SK-N-SH (cell line): ENCODE measurements at regions not wholly inside any gene's neighbourhood (a gene's known extent, or its start where the extent isn't known, plus 50 kb on each side); places are given as distances from the start of the nearest gene placed in this dataset.

Source experiments
- CTCF ChIA-PET: fragments of 300-600, 350-600 bp; formaldehyde crosslinking; extraction: SDS; loops from one replicate; lab custom pipeline; 2021; lab: Yijun Ruan, JAX
- POLR2A ChIA-PET: fragments of 350-600 bp; sonication (Branson Sonifier 250); formaldehyde crosslinking; extraction: SDS; loops from one replicate; lab custom pipeline; 2020; ENCODE audit warnings: antibody characterized with exemption, inconsistent platforms; lab: Yijun Ruan, JAX
- DNase-seq: peaks from one replicate; pipeline ENCODE4 v3.0.0; 2012
- H2AFZ ChIP-seq: fragments of 200-600 bp; sonication (generic); 2 replicates; pipeline ENCODE4 v1.8.1; 2016; ENCODE audit warnings: antibody characterized with exemption, mild to moderate bottlenecking, low read depth
- H3F3A ChIP-seq: fragments of 200-600 bp; sonication (generic); replicated peaks from 2 replicates; pipeline ENCODE3; 2016; ENCODE audit warnings: antibody characterized with exemption, mild to moderate bottlenecking; ENCODE audit not compliant: insufficient read depth
- H3K27ac ChIP-seq, 2 experiments: fragments of 200-500 bp in 1 of 2; fragments of 200-600 bp in 1 of 2; sonication (Bioruptor generic) in 1 of 2; sonication (generic), shearing (Covaris generic) in 1 of 2; 2 replicates each; pipeline versions ENCODE4 v1.5.1 to v1.6.1; 2014 to 2016; ENCODE audit warnings: low read depth in 2 of 2, inconsistent platforms in 1 of 2, low read length in 1 of 2, mild to moderate bottlenecking in 1 of 2, mixed read lengths in 1 of 2
- H3K27me3 ChIP-seq: fragments of 200-600 bp; sonication (generic), shearing (Covaris generic); 2 replicates; pipeline ENCODE4 v1.6.1; 2016; ENCODE audit warnings: mixed run types; ENCODE audit not compliant: insufficient read depth
- H3K36me3 ChIP-seq, 2 experiments: fragments of 200-500 bp in 1 of 2; fragments of 200-600 bp in 1 of 2; sonication (Bioruptor generic) in 1 of 2; sonication (generic) in 1 of 2; replicated peaks in 1 of 2; 2 replicates each; pipeline versions ENCODE3 to v1.5.1; 2014 to 2016; ENCODE audit warnings: low read length in 1 of 2, mild to moderate bottlenecking in 1 of 2; ENCODE audit not compliant: insufficient read depth in 2 of 2, control insufficient read depth in 1 of 2
- H3K4me1 ChIP-seq, 2 experiments: fragments of 200-500 bp in 1 of 2; fragments of 200-600 bp in 1 of 2; sonication (Bioruptor generic) in 1 of 2; sonication (generic), shearing (Covaris generic) in 1 of 2; 2 replicates each; pipeline versions ENCODE4 v1.5.1 to v1.6.1; 2014 to 2016; ENCODE audit warnings: low read depth in 1 of 2, low read length in 1 of 2, mixed run types in 1 of 2; ENCODE audit not compliant: insufficient read depth in 2 of 2, control insufficient read depth in 1 of 2
- H3K4me2 ChIP-seq: fragments of 200-600 bp; sonication (generic), shearing (Covaris generic); 2 replicates; pipeline ENCODE4 v1.6.1; 2017; ENCODE audit warnings: mixed run types
- H3K4me3 ChIP-seq, 2 experiments: fragments of 200-500 bp in 1 of 2; fragments of 200-600 bp in 1 of 2; sonication (Bioruptor generic) in 1 of 2; sonication (generic), shearing (Covaris generic) in 1 of 2; 2 replicates each; pipeline versions ENCODE4 v1.5.1 to v1.8.1; 2014 to 2016; ENCODE audit warnings: low read depth in 2 of 2, inconsistent platforms in 1 of 2, low read length in 1 of 2, mild to moderate bottlenecking in 1 of 2, mixed read lengths in 1 of 2, moderate library complexity in 1 of 2
- H3K79me2 ChIP-seq: fragments of 200-600 bp; sonication (generic); 2 replicates; pipeline ENCODE4 v1.8.1; 2017; ENCODE audit warnings: mild to moderate bottlenecking; ENCODE audit not compliant: insufficient read depth
- H3K9ac ChIP-seq: fragments of 200-600 bp; sonication (generic); 2 replicates; pipeline ENCODE4 v1.6.1; 2017; ENCODE audit warnings: mixed run types
- H3K9me2 ChIP-seq: fragments of 200-600 bp; sonication (generic); 2 replicates; pipeline ENCODE4 v1.6.1; 2017; ENCODE audit warnings: mixed run types
- H3K9me3 ChIP-seq: fragments of 200-600 bp; sonication (generic); 2 replicates; pipeline ENCODE4 v1.6.1; 2017; ENCODE audit warnings: mixed run types, mild to moderate bottlenecking, moderate library complexity
- H4K20me1 ChIP-seq: fragments of 200-600 bp; sonication (generic); 2 replicates; pipeline ENCODE4 v1.6.1; 2017; ENCODE audit warnings: mild to moderate bottlenecking, mixed run types; ENCODE audit not compliant: insufficient read depth
- CHD2 ChIP-seq: fragments of 150-350 bp; IDR thresholded peaks from 2 replicates; pipeline ENCODE4 v1.6.1; 2018; ENCODE audit warnings: low read length; ENCODE audit not compliant: partially characterized antibody
- EP300 ChIP-seq, 2 experiments: IDR thresholded peaks; 2 replicates each; pipeline versions ENCODE4 v1.4.0 to v1.6.1; 2012; ENCODE audit warnings: borderline replicate concordance in 1 of 2, low read depth in 1 of 2, low read length in 1 of 2
- EZH2phosphoT487 ChIP-seq: fragments of 200-600 bp; sonication (generic); IDR thresholded peaks from 2 replicates; pipeline ENCODE4 v1.6.1; 2017; ENCODE audit warnings: low read depth, mixed run types, mild to moderate bottlenecking, antibody characterized with exemption, moderate library complexity, borderline replicate concordance
- FOSL2 ChIP-seq: IDR thresholded peaks from 2 replicates; pipeline ENCODE4 v1.4.0; 2012; ENCODE audit warnings: low read depth, mild to moderate bottlenecking, moderate library complexity, borderline replicate concordance
- FOXM1 ChIP-seq: IDR thresholded peaks from 2 replicates; pipeline ENCODE4 v1.4.0; 2012; ENCODE audit warnings: low read depth, mild to moderate bottlenecking
- GATA2 ChIP-seq: sonication (generic); formaldehyde crosslinking; IDR thresholded peaks from 2 replicates; pipeline ENCODE4 v1.5.0; 2020; ENCODE audit warnings: mild to moderate bottlenecking, missing genetic modification reagents
- JUND ChIP-seq: IDR thresholded peaks from 2 replicates; pipeline ENCODE4 v1.4.0; 2012
- MXI1 ChIP-seq: IDR thresholded peaks from 2 replicates; pipeline ENCODE4 v1.6.1; 2012; ENCODE audit warnings: mild to moderate bottlenecking, low read depth, low read length, improper control_type of control experiment
- NFIC ChIP-seq: IDR thresholded peaks from 2 replicates; pipeline ENCODE4 v1.4.0; 2012; ENCODE audit warnings: borderline replicate concordance
- PBX3 ChIP-seq: IDR thresholded peaks from 2 replicates; pipeline ENCODE4; 2012
- POLR2AphosphoS5 ChIP-seq: IDR thresholded peaks from 2 replicates; pipeline ENCODE4 v1.6.1; 2012; ENCODE audit warnings: low read depth, low read length
- RAD21 ChIP-seq: IDR thresholded peaks from 2 replicates; pipeline ENCODE4 v1.6.1; 2012; ENCODE audit warnings: mild to moderate bottlenecking, low read length
- RCOR1 ChIP-seq: fragments of 150-350 bp; IDR thresholded peaks from 2 replicates; pipeline ENCODE4 v1.6.1; 2017; ENCODE audit warnings: antibody characterized with exemption, low read length
- RXRA ChIP-seq: IDR thresholded peaks from 2 replicates; pipeline ENCODE4 v1.4.0; 2012; ENCODE audit warnings: low read depth, mild to moderate bottlenecking, borderline replicate concordance
- TCF12 ChIP-seq: IDR thresholded peaks from 2 replicates; pipeline ENCODE4 v1.4.0; 2012
- TEAD4 ChIP-seq: IDR thresholded peaks from 2 replicates; pipeline ENCODE4 v1.4.0; 2012; ENCODE audit warnings: mild to moderate bottlenecking, borderline replicate concordance; ENCODE audit not compliant: insufficient read depth
- USF2 ChIP-seq: fragments of 150-350 bp; IDR thresholded peaks from 2 replicates; pipeline ENCODE4 v1.6.1; 2017; ENCODE audit warnings: antibody characterized with exemption, low read length, low read depth, borderline replicate concordance
- WGBS: methylation state at CpG from one replicate; pipeline ENCODE4 v1.1.6; 2017; ENCODE audit warnings: low lambda C conversion rate; 5-methylcytosine and 5-hydroxymethylcytosine counted together
- TF ChIP-seq, protein P1 (sequence below): fragments of 150-350 bp; IDR thresholded peaks from 2 replicates; pipeline ENCODE4 v1.6.1; 2016; ENCODE audit warnings: mild to moderate bottlenecking, low read depth, low read length
- TF ChIP-seq, protein P2 (sequence below): IDR thresholded peaks from 2 replicates; pipeline ENCODE4 v1.4.0; 2012; ENCODE audit warnings: low read depth, borderline replicate concordance
- TF ChIP-seq, protein P3 (sequence below): IDR thresholded peaks from 2 replicates; pipeline ENCODE4 v1.4.0; 2012; ENCODE audit warnings: low read depth

DNA sequence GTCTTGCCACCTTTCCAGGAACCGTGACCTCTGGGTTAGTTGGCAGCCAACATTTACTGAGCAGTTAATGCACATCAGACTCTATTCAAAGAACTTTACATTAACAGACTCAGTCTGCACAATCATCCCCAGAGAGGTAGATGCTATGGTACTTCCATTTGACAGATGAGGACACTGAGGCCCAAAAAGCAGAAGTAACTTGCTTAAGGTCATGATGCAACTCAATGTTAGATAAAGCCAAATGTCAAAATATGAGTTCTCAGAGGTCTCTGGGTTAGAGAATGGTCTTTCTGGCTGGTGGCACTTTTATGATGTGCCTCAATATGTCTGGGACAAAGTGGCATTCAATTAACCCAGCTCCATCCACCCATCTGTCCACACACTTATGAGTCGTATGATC, 450.0 kb downstream of the MIAT start (continued):
- TF ChIP-seq, protein P1, sequence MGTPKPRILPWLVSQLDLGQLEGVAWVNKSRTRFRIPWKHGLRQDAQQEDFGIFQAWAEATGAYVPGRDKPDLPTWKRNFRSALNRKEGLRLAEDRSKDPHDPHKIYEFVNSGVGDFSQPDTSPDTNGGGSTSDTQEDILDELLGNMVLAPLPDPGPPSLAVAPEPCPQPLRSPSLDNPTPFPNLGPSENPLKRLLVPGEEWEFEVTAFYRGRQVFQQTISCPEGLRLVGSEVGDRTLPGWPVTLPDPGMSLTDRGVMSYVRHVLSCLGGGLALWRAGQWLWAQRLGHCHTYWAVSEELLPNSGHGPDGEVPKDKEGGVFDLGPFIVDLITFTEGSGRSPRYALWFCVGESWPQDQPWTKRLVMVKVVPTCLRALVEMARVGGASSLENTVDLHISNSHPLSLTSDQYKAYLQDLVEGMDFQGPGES, result no peak
- TF ChIP-seq TEAD4 (no peak), GATA2 (CRISPR knock-in tag) (no peak), FOXM1 (no peak), EZH2phosphoT487 (no peak)

DNA sequence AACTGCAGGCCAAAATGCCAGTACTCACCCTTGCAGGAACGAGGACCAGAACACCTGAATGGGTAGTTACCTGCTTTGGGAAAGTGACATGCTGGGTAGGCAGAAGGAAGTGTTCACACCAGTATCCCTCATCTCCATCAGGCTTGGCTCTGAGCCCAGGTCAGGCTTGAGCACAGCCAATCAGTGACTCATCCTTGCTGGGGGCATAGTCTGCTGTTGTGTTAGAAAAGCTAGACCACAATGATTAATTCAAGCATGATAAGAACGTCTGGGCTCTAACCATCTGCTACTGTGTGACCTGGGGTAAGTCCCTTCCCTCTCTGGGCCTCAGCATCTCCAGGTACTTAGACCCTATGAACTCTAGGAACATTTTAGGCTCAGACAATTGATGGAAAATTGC, 450.4 kb downstream of the MIAT start:
- no peak overlapping the region for H2AFZ ChIP-seq
- no peak overlapping the region for H3K4me2 ChIP-seq
- peaks cover 14 to 37% of the 10 kb centered on the region in 2 experiments for H3K4me1 ChIP-seq
- peaks cover 2% of the 10 kb centered on the region; the same call in 1 of the 2 replicates for H3K27me3 ChIP-seq
- H3F3A ChIP-seq, result peaks cover 19% of the 10 kb centered on the region
- H3K9ac ChIP-seq, result no peak overlapping the region
- no peaks in the 10 kb centered on the region for H4K20me1 ChIP-seq
- peak; percentile 79 for DNase-seq
- H3K36me3 ChIP-seq, result no peaks in the 10 kb centered on the region
- 14% methylated on average over 2 of the region's 2 CpGs for WGBS
- no peaks in the 10 kb centered on the region for H3K9me2 ChIP-seq
- no peaks in the 10 kb centered on the region for H3K79me2 ChIP-seq
- ChIA-PET CTCF (interaction anchor here (0.7 to 1.3 kb wide), 2 partner anchors 75 to 953 kb away, joined by 3 read pairs; no protein-coding TSS in a partner anchor), POLR2A (interaction anchor here (1.1 kb wide), 1 partner anchor 10 kb away, joined by 4 read pairs; no protein-coding TSS in a partner anchor)
- TF ChIP-seq MXI1 (no peak; the same call in 1 of the 2 replicates), RAD21 (peak; percentile 14; the same call in 1 of the 2 replicates), NFIC (peak; percentile 96), RXRA (peak; percentile 71; the same call in 1 of the 2 replicates), EP300 (IDR thresholded peaks at IDR 0.05; ENCODE audit: borderline replicate concordance in 1 of 2, low read depth in 1 of 2, low read length in 1 of 2) (peak; percentile 68 to 76; a peak in 3 of 4 replicates), CHD2 (peak; percentile 14), USF2 (no peak), PBX3 (peak; percentile 56), TEAD4 (peak; percentile 36; the same call in 1 of the 2 replicates), JUND (peak; percentile 78), GATA2 (CRISPR knock-in tag) (peak; percentile 75), POLR2AphosphoS5 (peak; percentile 61; the same call in 1 of the 2 replicates), RCOR1 (peak; percentile 85), TCF12 (peak; percentile 91), FOSL2 (peak; percentile 77; the same call in 1 of the 2 replicates)
- TF ChIP-seq, protein P1, result no peak
- TF ChIP-seq, protein P2, sequence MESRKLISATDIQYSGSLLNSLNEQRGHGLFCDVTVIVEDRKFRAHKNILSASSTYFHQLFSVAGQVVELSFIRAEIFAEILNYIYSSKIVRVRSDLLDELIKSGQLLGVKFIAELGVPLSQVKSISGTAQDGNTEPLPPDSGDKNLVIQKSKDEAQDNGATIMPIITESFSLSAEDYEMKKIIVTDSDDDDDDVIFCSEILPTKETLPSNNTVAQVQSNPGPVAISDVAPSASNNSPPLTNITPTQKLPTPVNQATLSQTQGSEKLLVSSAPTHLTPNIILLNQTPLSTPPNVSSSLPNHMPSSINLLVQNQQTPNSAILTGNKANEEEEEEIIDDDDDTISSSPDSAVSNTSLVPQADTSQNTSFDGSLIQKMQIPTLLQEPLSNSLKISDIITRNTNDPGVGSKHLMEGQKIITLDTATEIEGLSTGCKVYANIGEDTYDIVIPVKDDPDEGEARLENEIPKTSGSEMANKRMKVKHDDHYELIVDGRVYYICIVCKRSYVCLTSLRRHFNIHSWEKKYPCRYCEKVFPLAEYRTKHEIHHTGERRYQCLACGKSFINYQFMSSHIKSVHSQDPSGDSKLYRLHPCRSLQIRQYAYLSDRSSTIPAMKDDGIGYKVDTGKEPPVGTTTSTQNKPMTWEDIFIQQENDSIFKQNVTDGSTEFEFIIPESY, result no peak
- TF ChIP-seq, protein P3, sequence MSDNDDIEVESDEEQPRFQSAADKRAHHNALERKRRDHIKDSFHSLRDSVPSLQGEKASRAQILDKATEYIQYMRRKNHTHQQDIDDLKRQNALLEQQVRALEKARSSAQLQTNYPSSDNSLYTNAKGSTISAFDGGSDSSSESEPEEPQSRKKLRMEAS, result no peak
- no peak overlapping the region for H3K4me3 ChIP-seq
- no peaks in the 10 kb centered on the region for H3K9me3 ChIP-seq
- H3K27ac ChIP-seq, result peak overlapping the region in 1 of 2 experiments; percentile 92; a peak in 2 of 4 replicates
